ENCODE measurements at regions not wholly inside any gene's neighbourhood (a gene's known extent, or its start where the extent isn't known, plus 50 kb on each side); places are given as distances from the start of the nearest gene placed in this dataset.
"Not testable (repeated sequence)": the region's sequence is repeated elsewhere in the genome, so short reads cannot be mapped to it uniquely, and the experiment has no call there.

- not testable (repeated sequence) for H3K4me3 Mint-ChIP-seq; H3K36me3 ChIP-seq (ENCODE audit: control insufficient read depth, insufficient read depth, low read length); ATAC-seq (ENCODE audit: low read depth in 2 of 2); H3K4me3 ChIP-seq (ENCODE audit: low read depth, low read length); H3K27ac ChIP-seq (ENCODE audit: insufficient read depth, low read length, poor library complexity, severe bottlenecking); H3K27me3 Mint-ChIP-seq; H3K9me3 ChIP-seq (ENCODE audit: control insufficient read depth in 2 of 2, low read length in 2 of 2); H3K27me3 ChIP-seq (ENCODE audit: control insufficient read depth, insufficient read depth, low read length); H3K4me1 ChIP-seq (ENCODE audit: control insufficient read depth, insufficient read depth, low read length, poor library complexity, severe bottlenecking); DNase-seq; H3K36me3 Mint-ChIP-seq; H3K27ac Mint-ChIP-seq; H3K4me1 Mint-ChIP-seq
- H3K9me3 Mint-ChIP-seq, result peaks cover 0 to 23% (median 14%) of the 10 kb centered on the region in 7 donors
Observed at GRCh38 chr2:155879900-155880299, 452.6 kb downstream of the NR4A2 start.

- Mint-ChIP-seq H3K27ac (no peak overlapping the region), H3K36me3 (no peaks in the 10 kb centered on the region), H3K4me1 (no peaks in the 10 kb centered on the region), H3K4me3 (no peak overlapping the region), H3K9me3 (peaks cover 0 to 24% (median 2%) of the 10 kb centered on the region in 7 donors), H3K27me3 (no peaks in the 10 kb centered on the region)
- no peak overlapping the region for H3K4me3 ChIP-seq (ENCODE audit: low read depth, low read length)
- DNase-seq, result no peak
- H3K27ac ChIP-seq (ENCODE audit: insufficient read depth, low read length, poor library complexity, severe bottlenecking), result no peak overlapping the region
- H3K27me3 ChIP-seq (ENCODE audit: control insufficient read depth, insufficient read depth, low read length), result no peaks in the 10 kb centered on the region
- no peaks in the 10 kb centered on the region for H3K4me1 ChIP-seq (ENCODE audit: control insufficient read depth, insufficient read depth, low read length, poor library complexity, severe bottlenecking)
- ATAC-seq (ENCODE audit: low read depth in 2 of 2), result no peak
- H3K9me3 ChIP-seq (ENCODE audit: control insufficient read depth in 2 of 2, low read length in 2 of 2), result peaks cover 2 to 5% of the 10 kb centered on the region in 2 experiments
- H3K36me3 ChIP-seq (ENCODE audit: control insufficient read depth, insufficient read depth, low read length), result no peaks in the 10 kb centered on the region
Observed at GRCh38 chr2:155872396-155872795, 460.1 kb downstream of the NR4A2 start.

GRCh38 chr2:155871940-155872339 lies 460.6 kb downstream of the NR4A2 start:
- no peak overlapping the region for H3K4me3 Mint-ChIP-seq
- Histone ChIP-seq H3K4me1 (ENCODE audit: control insufficient read depth, insufficient read depth, low read length, poor library complexity, severe bottlenecking) (no peaks in the 10 kb centered on the region), H3K36me3 (ENCODE audit: control insufficient read depth, insufficient read depth, low read length) (no peaks in the 10 kb centered on the region), H3K27ac (ENCODE audit: insufficient read depth, low read length, poor library complexity, severe bottlenecking) (no peak overlapping the region), H3K9me3 (ENCODE audit: control insufficient read depth in 2 of 2, low read length in 2 of 2) (peaks cover 2 to 5% of the 10 kb centered on the region in 2 experiments), H3K27me3 (ENCODE audit: control insufficient read depth, insufficient read depth, low read length) (no peaks in the 10 kb centered on the region), H3K4me3 (ENCODE audit: low read depth, low read length) (no peak overlapping the region)
- H3K36me3 Mint-ChIP-seq, result no peaks in the 10 kb centered on the region
- no peak for ATAC-seq (ENCODE audit: low read depth in 2 of 2)
- no peak overlapping the region for H3K27ac Mint-ChIP-seq
- no peaks in the 10 kb centered on the region for H3K27me3 Mint-ChIP-seq
- H3K9me3 Mint-ChIP-seq, result peaks cover 0 to 24% (median 2%) of the 10 kb centered on the region in 7 donors
- no peak for DNase-seq
- no peaks in the 10 kb centered on the region for H3K4me1 Mint-ChIP-seq

- DNase-seq (no peak), ATAC-seq (ENCODE audit: low read depth in 2 of 2) (no peak)
- Histone ChIP-seq H3K36me3 (ENCODE audit: control insufficient read depth, insufficient read depth, low read length) (no peaks in the 10 kb centered on the region), H3K4me3 (ENCODE audit: low read depth, low read length) (no peak overlapping the region), H3K4me1 (ENCODE audit: control insufficient read depth, insufficient read depth, low read length, poor library complexity, severe bottlenecking) (no peaks in the 10 kb centered on the region), H3K9me3 (ENCODE audit: control insufficient read depth in 2 of 2, low read length in 2 of 2) (no peaks in the 10 kb centered on the region), H3K27ac (ENCODE audit: insufficient read depth, low read length, poor library complexity, severe bottlenecking) (no peak overlapping the region), H3K27me3 (ENCODE audit: control insufficient read depth, insufficient read depth, low read length) (no peaks in the 10 kb centered on the region)
- no peaks in the 10 kb centered on the region for H3K36me3 Mint-ChIP-seq
- H3K9me3 Mint-ChIP-seq, result no peaks in the 10 kb centered on the region
- no peak overlapping the region for H3K4me3 Mint-ChIP-seq
- no peaks in the 10 kb centered on the region for H3K4me1 Mint-ChIP-seq
- no peak overlapping the region for H3K27ac Mint-ChIP-seq
- H3K27me3 Mint-ChIP-seq, result no peaks in the 10 kb centered on the region
Observed at GRCh38 chr2:155867564-155867963, 465.0 kb downstream of the NR4A2 start.

GRCh38 chr2:155866477-155866876 lies 466.0 kb downstream of the NR4A2 start:
- no peak overlapping the region for H3K27ac ChIP-seq (ENCODE audit: insufficient read depth, low read length, poor library complexity, severe bottlenecking)
- no peak overlapping the region for H3K27ac Mint-ChIP-seq
- no peak overlapping the region for H3K4me3 Mint-ChIP-seq
- no peaks in the 10 kb centered on the region for H3K9me3 ChIP-seq (ENCODE audit: control insufficient read depth in 2 of 2, low read length in 2 of 2)
- no peaks in the 10 kb centered on the region for H3K36me3 ChIP-seq (ENCODE audit: control insufficient read depth, insufficient read depth, low read length)
- no peaks in the 10 kb centered on the region for H3K27me3 Mint-ChIP-seq
- no peaks in the 10 kb centered on the region for H3K27me3 ChIP-seq (ENCODE audit: control insufficient read depth, insufficient read depth, low read length)
- ATAC-seq (ENCODE audit: low read depth in 2 of 2) (no peak), DNase-seq (no peak)
- H3K4me1 ChIP-seq (ENCODE audit: control insufficient read depth, insufficient read depth, low read length, poor library complexity, severe bottlenecking), result no peaks in the 10 kb centered on the region
- H3K4me3 ChIP-seq (ENCODE audit: low read depth, low read length), result no peak overlapping the region
- no peaks in the 10 kb centered on the region for H3K36me3 Mint-ChIP-seq
- H3K4me1 Mint-ChIP-seq, result no peaks in the 10 kb centered on the region
- no peaks in the 10 kb centered on the region for H3K9me3 Mint-ChIP-seq

GRCh38 chr2:155852156-155852555 lies 480.4 kb downstream of the NR4A2 start:
- Histone ChIP-seq H3K4me1 (ENCODE audit: control insufficient read depth, insufficient read depth, low read length, poor library complexity, severe bottlenecking) (no peaks in the 10 kb centered on the region), H3K36me3 (ENCODE audit: control insufficient read depth, insufficient read depth, low read length) (no peaks in the 10 kb centered on the region), H3K27ac (ENCODE audit: insufficient read depth, low read length, poor library complexity, severe bottlenecking) (no peak overlapping the region), H3K4me3 (ENCODE audit: low read depth, low read length) (no peak overlapping the region), H3K27me3 (ENCODE audit: control insufficient read depth, insufficient read depth, low read length) (no peaks in the 10 kb centered on the region), H3K9me3 (ENCODE audit: control insufficient read depth in 2 of 2, low read length in 2 of 2) (no peaks in the 10 kb centered on the region)
- Mint-ChIP-seq H3K27me3 (no peaks in the 10 kb centered on the region), H3K9me3 (peaks cover 0 to 6% (median 0%) of the 10 kb centered on the region in 7 donors), H3K36me3 (no peaks in the 10 kb centered on the region), H3K27ac (no peak overlapping the region), H3K4me3 (no peak overlapping the region), H3K4me1 (no peaks in the 10 kb centered on the region)
- no peak for DNase-seq
- no peak for ATAC-seq (ENCODE audit: low read depth in 2 of 2)

- no peak overlapping the region for H3K4me3 ChIP-seq (ENCODE audit: low read depth, low read length)
- H3K27ac Mint-ChIP-seq, result no peak overlapping the region
- H3K27me3 ChIP-seq (ENCODE audit: control insufficient read depth, insufficient read depth, low read length), result no peaks in the 10 kb centered on the region
- no peaks in the 10 kb centered on the region for H3K27me3 Mint-ChIP-seq
- H3K4me1 ChIP-seq (ENCODE audit: control insufficient read depth, insufficient read depth, low read length, poor library complexity, severe bottlenecking), result no peaks in the 10 kb centered on the region
- H3K9me3 ChIP-seq (ENCODE audit: control insufficient read depth in 2 of 2, low read length in 2 of 2), result no peaks in the 10 kb centered on the region
- H3K36me3 ChIP-seq (ENCODE audit: control insufficient read depth, insufficient read depth, low read length), result no peaks in the 10 kb centered on the region
- H3K4me3 Mint-ChIP-seq, result no peak overlapping the region
- peaks cover 0 to 6% (median 0%) of the 10 kb centered on the region in 7 donors for H3K9me3 Mint-ChIP-seq
- H3K36me3 Mint-ChIP-seq, result no peaks in the 10 kb centered on the region
- DNase-seq (no peak), ATAC-seq (ENCODE audit: low read depth in 2 of 2) (no peak)
- H3K27ac ChIP-seq (ENCODE audit: insufficient read depth, low read length, poor library complexity, severe bottlenecking), result no peak overlapping the region
- H3K4me1 Mint-ChIP-seq, result no peaks in the 10 kb centered on the region
Observed at GRCh38 chr2:155846259-155846658, 486.3 kb downstream of the NR4A2 start.

- H3K27ac Mint-ChIP-seq, result no peak overlapping the region
- Histone ChIP-seq H3K9me3 (ENCODE audit: control insufficient read depth in 2 of 2, low read length in 2 of 2) (no peaks in the 10 kb centered on the region), H3K4me3 (ENCODE audit: low read depth, low read length) (no peak overlapping the region), H3K27ac (ENCODE audit: insufficient read depth, low read length, poor library complexity, severe bottlenecking) (no peak overlapping the region), H3K4me1 (ENCODE audit: control insufficient read depth, insufficient read depth, low read length, poor library complexity, severe bottlenecking) (no peaks in the 10 kb centered on the region), H3K36me3 (ENCODE audit: control insufficient read depth, insufficient read depth, low read length) (no peaks in the 10 kb centered on the region), H3K27me3 (ENCODE audit: control insufficient read depth, insufficient read depth, low read length) (no peaks in the 10 kb centered on the region)
- no peaks in the 10 kb centered on the region for H3K36me3 Mint-ChIP-seq
- DNase-seq, result no peak
- H3K9me3 Mint-ChIP-seq, result peaks cover 0 to 6% (median 0%) of the 10 kb centered on the region in 7 donors
- ATAC-seq (ENCODE audit: low read depth in 2 of 2), result no peak
- H3K27me3 Mint-ChIP-seq, result no peaks in the 10 kb centered on the region
- H3K4me3 Mint-ChIP-seq, result no peak overlapping the region
- H3K4me1 Mint-ChIP-seq, result no peaks in the 10 kb centered on the region
Observed at GRCh38 chr2:155844461-155844860, 488.1 kb downstream of the NR4A2 start.

Measured in CD4-positive, CD25-positive, alpha-beta regulatory T cell (primary cell).